ENCODE measurements at regions not wholly inside any gene's neighbourhood (a gene's known extent, or its start where the extent isn't known, plus 50 kb on each side); places are given as distances from the start of the nearest gene placed in this dataset.

DNA sequence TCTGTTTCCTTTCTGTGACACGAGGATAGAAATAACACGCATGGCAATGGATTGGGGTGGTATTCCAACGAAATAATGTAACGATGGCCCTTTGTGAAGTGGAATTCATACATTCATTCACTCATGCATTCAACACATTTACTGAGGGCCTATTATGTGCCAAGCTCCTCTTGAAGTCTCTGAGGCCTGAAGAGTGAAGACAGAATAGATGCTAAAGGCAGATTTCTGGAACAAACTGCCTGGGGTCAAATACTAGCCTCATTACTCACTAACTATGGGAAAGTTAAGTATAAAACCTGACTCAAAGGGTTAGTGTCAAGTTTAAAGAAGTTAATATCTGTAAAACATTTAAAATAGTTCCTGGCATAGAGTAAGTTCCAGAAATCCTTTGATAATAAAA, 279.6 kb upstream of the SULF2 start:
- intact Hi-C loops (cut with micrococcal nuclease): no loop called here
- no peaks in the 10 kb centered on the region for H3K36me3 Mint-ChIP-seq
- H3K4me3 Mint-ChIP-seq: no peak overlapping the region
- H3K27ac Mint-ChIP-seq: no peak overlapping the region
- H3K27me3 Mint-ChIP-seq: peaks cover 7% of the 10 kb centered on the region
- CTCF ChIA-PET: no interaction called here
- no peaks in the 10 kb centered on the region for H3K9me3 Mint-ChIP-seq
- H3K4me1 Mint-ChIP-seq (ENCODE audit: low read depth): no peaks in the 10 kb centered on the region
- POLR2A ChIA-PET: no interaction called here
- DNase-seq: no peak

DNA sequence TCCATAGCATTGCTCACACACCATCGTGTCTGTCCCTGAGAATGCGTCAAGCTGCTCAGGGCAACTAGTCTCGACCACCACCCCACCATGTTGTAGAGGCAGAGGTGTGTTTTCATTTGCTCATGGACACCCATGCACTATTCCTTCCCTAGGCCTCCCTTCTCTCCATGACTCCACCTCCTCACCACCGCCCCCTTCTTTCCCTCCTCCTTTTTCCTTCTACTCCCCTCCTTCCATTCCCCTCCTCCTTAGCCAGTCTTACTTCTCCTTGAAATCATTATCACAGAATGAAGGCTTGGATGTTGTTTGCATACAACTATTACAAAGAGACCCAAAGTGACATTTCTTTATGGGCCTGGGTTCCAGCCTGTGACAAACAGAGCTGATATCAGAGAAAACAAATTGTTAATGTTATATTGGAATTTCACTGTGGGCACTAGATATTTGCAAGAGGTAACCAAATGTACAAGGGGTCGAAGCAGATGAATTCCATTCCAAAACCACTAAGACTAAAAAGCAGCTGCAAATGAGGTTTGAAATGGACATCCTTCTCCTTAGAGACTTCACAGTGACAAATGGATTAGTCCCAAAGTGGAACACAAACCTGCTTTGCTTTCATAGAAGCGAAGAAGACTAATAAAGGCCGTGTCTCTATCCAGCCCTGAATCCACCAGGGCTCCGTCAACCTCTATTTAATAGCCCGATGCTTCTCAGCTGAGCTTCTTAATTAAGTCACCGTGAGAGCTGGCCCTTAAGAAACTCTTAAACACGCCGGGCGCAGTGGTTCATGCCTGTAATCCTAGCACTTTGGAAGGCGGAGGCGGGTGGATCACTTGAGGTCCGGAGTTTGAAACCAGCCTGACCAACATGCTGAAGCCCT, 275.8 kb upstream of the SULF2 start:
- no peaks in the 10 kb centered on the region for H3K9me3 Mint-ChIP-seq
- H3K27me3 Mint-ChIP-seq: peaks cover 5% of the 10 kb centered on the region

DNA sequence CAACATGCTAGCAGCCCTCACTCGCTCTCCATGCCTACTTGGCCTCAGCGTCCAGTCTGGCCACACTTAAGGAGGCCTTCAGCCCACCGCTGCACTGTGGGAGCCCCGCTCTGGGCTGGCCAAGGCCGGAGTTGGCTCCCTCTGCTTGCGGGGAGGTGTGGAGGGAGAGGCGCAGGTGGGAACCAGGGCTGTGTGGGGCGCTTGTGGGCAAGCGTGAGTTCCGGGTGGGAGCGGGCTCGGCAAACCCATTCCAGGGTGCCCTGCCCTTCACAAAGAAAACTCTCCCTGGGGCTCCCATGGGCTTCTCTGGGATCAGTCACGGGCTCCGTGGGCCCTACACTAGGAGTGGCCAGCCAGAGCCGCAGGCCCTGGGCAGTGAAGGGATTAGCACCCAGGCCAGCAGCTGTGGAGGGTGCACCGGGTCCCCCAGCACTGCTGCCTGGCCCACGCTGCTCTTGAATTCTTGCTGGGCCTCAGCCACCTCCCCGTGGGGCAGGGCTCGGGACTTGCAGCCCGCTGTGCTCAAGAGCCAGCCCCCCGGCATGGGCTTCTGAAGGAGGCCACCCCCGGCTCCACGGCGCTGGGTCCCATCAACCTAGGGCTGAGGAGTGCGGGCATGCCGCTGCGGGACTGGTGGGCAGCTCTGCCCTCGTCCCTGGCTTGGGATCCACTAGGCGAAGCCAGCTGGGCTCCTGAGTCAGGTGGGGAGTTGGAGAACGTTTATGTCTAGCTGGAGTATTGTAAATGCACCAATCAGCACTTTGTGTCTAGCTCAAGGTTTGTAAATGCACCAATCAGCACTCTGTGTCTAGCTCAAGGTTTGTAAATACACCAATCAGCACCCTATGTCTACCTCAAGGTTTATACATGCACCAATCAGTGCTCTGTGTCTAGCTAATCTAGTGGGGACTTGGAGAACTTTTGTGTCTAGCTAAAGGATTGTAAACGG, 273.6 kb upstream of the SULF2 start:
- H3K4me1 Mint-ChIP-seq (ENCODE audit: low read depth): no peaks in the 10 kb centered on the region
- no peak overlapping the region for H3K4me3 Mint-ChIP-seq
- H3K9me3 Mint-ChIP-seq: no peaks in the 10 kb centered on the region
- H3K36me3 Mint-ChIP-seq: no peaks in the 10 kb centered on the region
- POLR2A ChIA-PET: no interaction called here
- H3K27ac Mint-ChIP-seq: no peak overlapping the region
- H3K27me3 Mint-ChIP-seq: peaks cover 14% of the 10 kb centered on the region
- CTCF ChIA-PET: no interaction called here
- intact Hi-C loops (cut with micrococcal nuclease): no loop called here
- DNase-seq: no peak

More for the DNA sequence above, 275.8 kb upstream of the SULF2 start:
- H3K4me3 Mint-ChIP-seq: no peak overlapping the region
- intact Hi-C loops (cut with micrococcal nuclease): no loop called here
- no peaks in the 10 kb centered on the region for H3K36me3 Mint-ChIP-seq
- no peaks in the 10 kb centered on the region for H3K4me1 Mint-ChIP-seq (ENCODE audit: low read depth)
- ChIA-PET CTCF (no interaction called here), POLR2A (no interaction called here)
- H3K27ac Mint-ChIP-seq: no peak overlapping the region
- no peak for DNase-seq

DNA sequence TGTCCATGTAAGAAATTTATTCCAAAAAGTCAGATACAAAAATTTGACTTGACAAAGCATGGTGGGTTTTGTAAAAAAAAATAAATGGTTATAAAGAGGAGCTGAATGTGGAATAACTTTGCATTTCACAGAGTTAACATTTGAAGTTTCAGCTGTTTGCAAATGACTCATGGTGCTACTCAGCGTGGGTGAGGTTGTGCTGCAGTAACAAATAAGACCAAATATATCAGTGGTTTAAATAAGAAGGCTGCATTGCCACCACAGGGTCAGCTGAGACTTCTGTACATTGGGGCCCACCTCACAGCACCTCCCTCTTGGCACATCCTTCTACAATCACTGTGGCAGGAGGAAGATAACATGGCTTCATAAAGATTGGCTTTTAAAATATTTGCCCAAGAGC, 272.5 kb upstream of the SULF2 start:
- DNase-seq: no peak
- CTCF ChIA-PET: no interaction called here
- Mint-ChIP-seq H3K36me3 (no peaks in the 10 kb centered on the region), H3K9me3 (no peaks in the 10 kb centered on the region), H3K27ac (no peak overlapping the region), H3K4me3 (no peak overlapping the region), H3K4me1 (ENCODE audit: low read depth) (no peaks in the 10 kb centered on the region), H3K27me3 (peaks cover 22% of the 10 kb centered on the region)
- intact Hi-C loops (cut with micrococcal nuclease): no loop called here
- POLR2A ChIA-PET: no interaction called here

GRCh38 chr20:48057251-48057650, 272.0 kb upstream of the SULF2 start:
- H3K27ac Mint-ChIP-seq: no peak overlapping the region
- no peaks in the 10 kb centered on the region for H3K36me3 Mint-ChIP-seq
- H3K4me1 Mint-ChIP-seq (ENCODE audit: low read depth): no peaks in the 10 kb centered on the region
- H3K27me3 Mint-ChIP-seq: peaks cover 23% of the 10 kb centered on the region
- H3K9me3 Mint-ChIP-seq: no peaks in the 10 kb centered on the region
- no peak overlapping the region for H3K4me3 Mint-ChIP-seq
- intact Hi-C loops (cut with micrococcal nuclease): no loop called here
- DNase-seq: no peak
- POLR2A ChIA-PET: no interaction called here
- CTCF ChIA-PET: no interaction called here

DNA sequence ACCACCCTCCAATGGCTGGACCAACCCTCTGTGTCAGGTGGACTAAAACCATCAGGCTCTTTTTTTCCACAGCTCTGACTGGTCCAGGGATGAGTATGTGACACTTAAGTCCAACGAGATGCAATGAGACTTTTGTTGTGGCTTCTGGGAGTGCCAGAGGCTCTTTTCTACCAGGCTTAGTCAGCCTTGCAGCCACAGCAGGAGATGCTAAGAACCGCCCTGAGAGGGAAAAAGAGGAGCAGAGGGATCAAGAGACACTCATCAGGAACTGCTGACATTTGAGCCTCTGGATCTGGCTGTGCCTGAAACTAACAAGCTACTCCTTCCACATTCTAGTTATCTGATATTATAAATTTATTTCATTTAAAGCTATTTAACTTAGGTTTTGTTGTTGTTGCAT, 270.9 kb upstream of the SULF2 start:
- DNase-seq: no peak
- no peaks in the 10 kb centered on the region for H3K4me1 Mint-ChIP-seq (ENCODE audit: low read depth)
- no peaks in the 10 kb centered on the region for H3K9me3 Mint-ChIP-seq
- ChIA-PET POLR2A (no interaction called here), CTCF (no interaction called here)
- no peaks in the 10 kb centered on the region for H3K36me3 Mint-ChIP-seq
- no peak overlapping the region for H3K27ac Mint-ChIP-seq
- intact Hi-C loops (cut with micrococcal nuclease): no loop called here
- H3K27me3 Mint-ChIP-seq: peaks cover 28% of the 10 kb centered on the region
- H3K4me3 Mint-ChIP-seq: no peak overlapping the region

- intact Hi-C loops (cut with micrococcal nuclease): no loop called here
- Mint-ChIP-seq H3K9me3 (peaks cover 3% of the 10 kb centered on the region), H3K27me3 (peaks cover 35% of the 10 kb centered on the region), H3K4me1 (ENCODE audit: low read depth) (no peaks in the 10 kb centered on the region), H3K36me3 (no peaks in the 10 kb centered on the region), H3K27ac (no peak overlapping the region), H3K4me3 (no peak overlapping the region)
- ChIA-PET CTCF (no interaction called here), POLR2A (no interaction called here)
- no peak for DNase-seq
These were observed 268.8 kb upstream of the SULF2 start for GRCh38 chr20:48054051-48054450.

DNA sequence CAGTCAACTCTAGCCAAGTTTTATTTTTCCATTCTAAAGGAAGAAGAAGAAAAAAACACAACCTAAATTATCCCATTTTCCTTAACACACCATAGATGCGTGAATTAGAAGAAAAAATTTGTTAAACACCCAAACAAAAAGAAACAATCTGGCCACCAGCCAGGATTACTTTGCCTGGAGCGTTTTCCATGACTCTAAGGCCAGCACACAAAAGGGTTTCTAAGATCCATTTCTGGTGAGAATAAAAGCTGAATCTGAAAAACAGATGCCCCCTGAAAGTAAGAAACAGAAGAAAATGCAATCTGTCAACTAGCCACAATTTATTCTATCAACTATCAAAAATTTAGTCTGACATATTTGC, 267.2 kb upstream of the SULF2 start:
- H3K9me3 Mint-ChIP-seq: peaks cover 3% of the 10 kb centered on the region
- CTCF ChIA-PET: no interaction called here

DNA sequence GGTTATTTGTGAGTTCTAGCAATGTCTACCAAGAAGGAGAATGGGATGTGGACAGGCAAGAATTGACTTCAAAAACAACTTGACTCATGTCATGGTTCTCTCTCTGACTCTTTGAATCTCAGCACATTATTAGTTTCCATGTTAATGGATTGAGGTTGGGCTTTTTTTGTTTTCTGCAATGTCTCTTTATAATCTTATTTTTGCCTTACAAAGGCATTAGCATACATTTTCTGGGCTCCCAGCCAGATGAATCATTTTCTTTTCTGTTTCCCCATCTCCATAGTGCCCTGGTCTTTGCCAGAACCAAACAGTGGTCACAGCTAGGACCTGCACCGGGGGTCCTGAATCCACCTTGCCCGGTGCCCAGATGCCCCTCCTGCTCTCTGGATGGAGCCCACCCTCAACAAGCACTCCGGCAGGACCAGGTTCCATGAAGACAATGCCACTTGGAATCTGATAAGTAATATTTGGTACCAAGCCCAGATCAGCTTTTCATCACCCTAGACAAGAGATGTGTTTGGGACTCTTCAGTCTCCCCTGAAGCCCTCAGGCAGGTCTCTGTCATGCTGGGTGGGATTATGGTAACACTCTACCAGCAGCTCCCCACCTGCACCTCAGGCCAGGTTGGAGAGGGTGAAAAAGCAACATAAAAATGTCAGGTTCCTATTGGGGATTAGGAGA, 266.7 kb upstream of the SULF2 start:
- Mint-ChIP-seq H3K27me3 (peaks cover 35% of the 10 kb centered on the region), H3K9me3 (peaks cover 3% of the 10 kb centered on the region), H3K36me3 (no peaks in the 10 kb centered on the region), H3K4me3 (no peak overlapping the region), H3K4me1 (ENCODE audit: low read depth) (no peaks in the 10 kb centered on the region), H3K27ac (no peak overlapping the region)
- CTCF ChIA-PET: no interaction called here
- POLR2A ChIA-PET: no interaction called here
- no peak for DNase-seq
- intact Hi-C loops (cut with micrococcal nuclease): no loop called here

More for the DNA sequence above, 267.2 kb upstream of the SULF2 start:
- no peak for DNase-seq
- Mint-ChIP-seq H3K27ac (no peak overlapping the region), H3K36me3 (no peaks in the 10 kb centered on the region), H3K4me3 (no peak overlapping the region), H3K4me1 (ENCODE audit: low read depth) (no peaks in the 10 kb centered on the region), H3K27me3 (peaks cover 38% of the 10 kb centered on the region)
- POLR2A ChIA-PET: no interaction called here
- intact Hi-C loops (cut with micrococcal nuclease): no loop called here

DNA sequence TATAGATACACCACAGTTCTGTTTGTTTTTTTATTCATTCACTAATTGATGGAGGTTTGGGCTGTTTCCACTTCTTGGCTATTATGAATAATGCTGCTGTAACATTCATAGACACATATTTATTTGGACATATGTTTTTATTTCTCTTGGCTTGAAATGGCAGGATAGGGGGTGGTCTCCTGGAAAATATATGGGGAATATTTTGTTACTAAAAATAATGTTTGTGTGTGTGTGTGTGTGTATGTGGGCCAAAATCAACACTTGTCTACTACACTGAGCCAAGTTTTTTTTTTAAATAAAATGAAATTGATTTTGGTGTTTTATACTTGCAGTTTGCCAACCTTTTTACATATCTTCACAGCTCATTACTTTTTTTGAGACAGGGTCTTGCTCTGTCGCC, 264.4 kb upstream of the SULF2 start:
- DNase-seq: no peak
- H3K27me3 Mint-ChIP-seq: peaks cover 28% of the 10 kb centered on the region
- ChIA-PET CTCF (no interaction called here), POLR2A (no interaction called here)
- H3K4me1 Mint-ChIP-seq (ENCODE audit: low read depth): no peaks in the 10 kb centered on the region
- peaks cover 3% of the 10 kb centered on the region for H3K9me3 Mint-ChIP-seq
- no peak overlapping the region for H3K27ac Mint-ChIP-seq
- intact Hi-C loops (cut with micrococcal nuclease): no loop called here
- no peak overlapping the region for H3K4me3 Mint-ChIP-seq
- H3K36me3 Mint-ChIP-seq: no peaks in the 10 kb centered on the region

DNA sequence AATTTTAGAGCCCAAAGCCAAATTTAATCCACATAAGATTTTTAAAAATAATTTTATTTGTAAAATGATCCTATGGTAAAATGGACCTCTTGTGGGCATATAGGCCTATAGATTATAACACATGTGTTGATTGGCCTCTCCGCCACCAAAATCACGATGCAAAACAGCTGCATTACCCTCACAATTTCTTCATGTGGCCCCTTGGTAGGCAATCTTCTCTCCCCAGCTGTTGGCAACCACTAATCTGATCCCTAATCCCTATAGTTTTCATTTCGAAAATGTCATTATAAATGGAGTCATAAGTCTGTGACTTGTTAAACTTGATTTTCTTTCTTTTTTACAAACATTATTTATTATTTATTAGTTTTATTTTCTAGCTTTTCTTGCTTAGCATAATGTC, 263.9 kb upstream of the SULF2 start:
- H3K4me3 Mint-ChIP-seq: no peak overlapping the region
- no peak overlapping the region for H3K27ac Mint-ChIP-seq
- H3K9me3 Mint-ChIP-seq: peaks cover 3% of the 10 kb centered on the region
- ChIA-PET POLR2A (no interaction called here), CTCF (no interaction called here)
- H3K4me1 Mint-ChIP-seq (ENCODE audit: low read depth): no peaks in the 10 kb centered on the region
- peaks cover 26% of the 10 kb centered on the region for H3K27me3 Mint-ChIP-seq
- DNase-seq: no peak
- intact Hi-C loops (cut with micrococcal nuclease): no loop called here
- H3K36me3 Mint-ChIP-seq: no peaks in the 10 kb centered on the region

- no peak for DNase-seq
- peaks cover 3% of the 10 kb centered on the region for H3K9me3 Mint-ChIP-seq
- intact Hi-C loops (cut with micrococcal nuclease): no loop called here
- peaks cover 16% of the 10 kb centered on the region for H3K27me3 Mint-ChIP-seq
- POLR2A ChIA-PET: no interaction called here
- CTCF ChIA-PET: no interaction called here
- H3K36me3 Mint-ChIP-seq: no peaks in the 10 kb centered on the region
- H3K27ac Mint-ChIP-seq: no peak overlapping the region
- H3K4me3 Mint-ChIP-seq: no peak overlapping the region
- H3K4me1 Mint-ChIP-seq (ENCODE audit: low read depth): no peaks in the 10 kb centered on the region
These were observed 262.2 kb upstream of the SULF2 start for GRCh38 chr20:48047447-48047846.

Data from activated CD4-positive, alpha-beta memory T cell treated with anti-CD3 and anti-CD28 coated beads for 36 hours (primary cell).